ENCODE measurements at regions not wholly inside any gene's neighbourhood (a gene's known extent, or its start where the extent isn't known, plus 50 kb on each side); places are given as distances from the start of the nearest gene placed in this dataset.

DNA sequence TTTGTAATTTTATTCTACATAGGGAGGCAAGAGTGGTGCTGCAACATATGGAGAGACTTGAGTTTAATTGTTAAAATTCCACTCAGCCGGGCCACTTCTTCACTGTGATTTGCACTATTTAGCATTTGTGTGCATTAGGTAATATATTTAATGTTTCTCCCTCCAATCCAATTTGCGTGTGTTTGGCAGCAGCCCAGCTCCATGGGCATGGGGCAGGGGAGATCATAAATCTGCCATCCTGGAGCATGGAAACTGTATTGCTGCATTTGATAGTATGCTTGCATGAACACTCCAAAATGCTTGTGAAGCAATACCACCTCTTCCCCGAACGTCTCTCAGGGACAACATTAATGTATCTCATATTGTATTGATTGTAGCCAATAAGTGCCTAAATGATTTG is 339.1 kb upstream of the RBFOX1 start:
- Histone ChIP-seq H3K9ac (ENCODE audit: low read depth in 1 of 3, low read length in 3 of 3) (no peak overlapping the region), H3K4me3 (ENCODE audit: low read length in 3 of 3) (no peak overlapping the region), H3K36me3 (ENCODE audit: control insufficient read depth in 3 of 3, insufficient read depth in 3 of 3, low read length in 3 of 3) (no peaks in the 10 kb centered on the region), H3K27me3 (ENCODE audit: control insufficient read depth in 3 of 3, insufficient read depth in 3 of 3, low read length in 3 of 3) (no peaks in the 10 kb centered on the region), H3K9me3 (ENCODE audit: control insufficient read depth in 3 of 3, low read length in 3 of 3) (no peaks in the 10 kb centered on the region), H3K27ac (ENCODE audit: low read depth, low read length) (no peak overlapping the region), H3K4me1 (ENCODE audit: control insufficient read depth in 3 of 3, insufficient read depth in 3 of 3, low read length in 3 of 3) (no peaks in the 10 kb centered on the region)

DNA sequence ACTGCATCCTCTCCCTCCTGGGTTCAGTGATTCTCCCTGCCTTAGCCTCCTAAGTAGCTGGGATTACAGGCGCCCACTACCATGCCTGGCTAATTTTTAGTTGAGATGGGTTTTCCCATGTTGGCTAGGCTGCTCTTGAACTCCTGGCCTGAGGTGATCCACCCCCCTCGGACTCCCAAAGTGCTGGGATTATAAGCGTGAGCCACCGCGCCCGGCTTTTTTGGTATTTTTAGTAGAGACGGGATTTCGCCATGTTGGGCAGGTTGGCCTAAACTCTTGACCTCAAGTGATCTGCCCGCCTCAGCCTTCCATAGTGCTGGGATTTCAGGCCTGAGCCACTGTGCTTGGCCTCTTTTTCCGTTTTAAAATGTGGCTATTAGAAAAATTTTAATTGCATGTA is 343.8 kb upstream of the RBFOX1 start:
- H3K36me3 ChIP-seq (ENCODE audit: control insufficient read depth in 3 of 3, insufficient read depth in 3 of 3, low read length in 3 of 3), result no peaks in the 10 kb centered on the region
- H3K27ac ChIP-seq (ENCODE audit: low read depth, low read length), result no peak overlapping the region
- no peaks in the 10 kb centered on the region for H3K27me3 ChIP-seq (ENCODE audit: control insufficient read depth in 3 of 3, insufficient read depth in 3 of 3, low read length in 3 of 3)
- H3K4me3 ChIP-seq (ENCODE audit: low read length in 3 of 3), result no peak overlapping the region
- H3K9ac ChIP-seq (ENCODE audit: low read depth in 1 of 3, low read length in 3 of 3), result no peak overlapping the region
- no peaks in the 10 kb centered on the region for H3K9me3 ChIP-seq (ENCODE audit: control insufficient read depth in 3 of 3, low read length in 3 of 3)
- no peaks in the 10 kb centered on the region for H3K4me1 ChIP-seq (ENCODE audit: control insufficient read depth in 3 of 3, insufficient read depth in 3 of 3, low read length in 3 of 3)

DNA sequence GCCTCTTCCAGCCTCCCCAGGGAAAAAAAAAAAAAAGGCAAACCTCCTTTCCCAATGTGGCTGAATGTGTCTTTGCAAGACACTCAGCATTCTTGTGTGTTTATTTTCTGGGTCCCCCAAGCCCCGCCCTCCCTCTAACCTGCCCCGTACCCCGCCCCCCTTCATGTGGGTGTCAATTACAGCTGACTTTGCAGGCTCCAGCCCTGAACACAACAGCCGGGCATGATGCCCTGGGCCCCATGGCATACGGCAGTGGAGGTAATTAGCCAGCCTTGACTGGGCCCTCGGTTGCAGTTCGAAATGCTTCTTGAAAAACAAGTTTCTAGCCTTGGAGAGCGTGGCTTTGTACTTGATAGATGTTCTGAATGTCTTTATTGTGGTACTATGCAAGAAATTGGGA is 354.7 kb upstream of the RBFOX1 start:
- H3K27ac ChIP-seq (ENCODE audit: low read depth, low read length), result no peak overlapping the region
- no peak overlapping the region for H3K4me3 ChIP-seq (ENCODE audit: low read length in 3 of 3)
- no peaks in the 10 kb centered on the region for H3K9me3 ChIP-seq (ENCODE audit: control insufficient read depth in 3 of 3, low read length in 3 of 3)
- H3K27me3 ChIP-seq (ENCODE audit: control insufficient read depth in 3 of 3, insufficient read depth in 3 of 3, low read length in 3 of 3), result no peaks in the 10 kb centered on the region
- peaks cover 0 to 2% (median 0%) of the 10 kb centered on the region in 3 donors for H3K4me1 ChIP-seq (ENCODE audit: control insufficient read depth in 3 of 3, insufficient read depth in 3 of 3, low read length in 3 of 3)
- no peaks in the 10 kb centered on the region for H3K36me3 ChIP-seq (ENCODE audit: control insufficient read depth in 3 of 3, insufficient read depth in 3 of 3, low read length in 3 of 3)
- H3K9ac ChIP-seq (ENCODE audit: low read depth in 1 of 3, low read length in 3 of 3), result no peak overlapping the region

DNA sequence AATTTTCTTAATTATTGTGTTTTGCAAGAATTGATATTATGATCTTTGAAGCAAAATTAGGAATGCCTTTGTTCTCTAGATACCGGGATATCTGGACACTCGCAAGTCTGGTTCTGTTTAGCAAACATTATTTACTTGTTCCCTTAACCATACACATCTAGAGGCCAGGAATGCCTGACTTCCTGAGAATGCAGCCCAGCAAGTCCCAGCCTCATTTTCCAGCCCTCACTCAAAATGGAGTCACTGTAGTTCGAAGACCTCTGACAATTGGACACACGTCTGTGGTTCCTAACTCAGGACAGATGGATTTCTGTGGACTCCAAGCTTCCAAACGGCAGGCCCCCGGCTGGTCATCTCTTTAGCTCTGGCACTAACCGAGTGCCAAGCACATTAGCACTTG is 355.4 kb upstream of the RBFOX1 start:
- peaks cover 0 to 2% (median 0%) of the 10 kb centered on the region in 3 donors for H3K4me1 ChIP-seq (ENCODE audit: control insufficient read depth in 3 of 3, insufficient read depth in 3 of 3, low read length in 3 of 3)

DNA sequence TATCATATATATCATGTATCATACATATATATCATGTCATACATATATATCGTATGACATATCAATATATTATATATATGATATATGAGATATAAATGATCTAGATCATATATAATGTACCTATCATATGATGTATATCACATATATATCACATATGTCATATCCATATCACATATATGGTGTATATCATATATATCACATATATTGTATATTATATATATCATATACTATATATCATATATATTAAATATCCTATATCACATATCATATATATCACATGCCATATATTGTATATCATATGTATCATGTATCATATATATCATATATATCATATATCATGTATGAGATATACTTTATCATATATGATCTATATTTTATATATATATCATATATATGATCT is 355.9 kb upstream of the RBFOX1 start:
- Histone ChIP-seq H3K9me3 (ENCODE audit: control insufficient read depth in 3 of 3, low read length in 3 of 3) (no peaks in the 10 kb centered on the region), H3K27me3 (ENCODE audit: control insufficient read depth in 3 of 3, insufficient read depth in 3 of 3, low read length in 3 of 3) (no peaks in the 10 kb centered on the region), H3K36me3 (ENCODE audit: control insufficient read depth in 3 of 3, insufficient read depth in 3 of 3, low read length in 3 of 3) (no peaks in the 10 kb centered on the region), H3K4me3 (ENCODE audit: low read length in 3 of 3) (no peak overlapping the region), H3K4me1 (ENCODE audit: control insufficient read depth in 3 of 3, insufficient read depth in 3 of 3, low read length in 3 of 3) (peaks cover 0 to 2% (median 0%) of the 10 kb centered on the region in 3 donors), H3K27ac (ENCODE audit: low read depth, low read length) (no peak overlapping the region), H3K9ac (ENCODE audit: low read depth in 1 of 3, low read length in 3 of 3) (no peak overlapping the region)

More for the DNA sequence above, 355.4 kb upstream of the RBFOX1 start:
- H3K9me3 ChIP-seq (ENCODE audit: control insufficient read depth in 3 of 3, low read length in 3 of 3), result no peaks in the 10 kb centered on the region
- no peaks in the 10 kb centered on the region for H3K27me3 ChIP-seq (ENCODE audit: control insufficient read depth in 3 of 3, insufficient read depth in 3 of 3, low read length in 3 of 3)
- H3K27ac ChIP-seq (ENCODE audit: low read depth, low read length), result no peak overlapping the region
- H3K4me3 ChIP-seq (ENCODE audit: low read length in 3 of 3), result peak overlapping the region in 1 of 3 donors; percentile 6
- H3K9ac ChIP-seq (ENCODE audit: low read depth in 1 of 3, low read length in 3 of 3), result no peak overlapping the region
- H3K36me3 ChIP-seq (ENCODE audit: control insufficient read depth in 3 of 3, insufficient read depth in 3 of 3, low read length in 3 of 3), result no peaks in the 10 kb centered on the region

DNA sequence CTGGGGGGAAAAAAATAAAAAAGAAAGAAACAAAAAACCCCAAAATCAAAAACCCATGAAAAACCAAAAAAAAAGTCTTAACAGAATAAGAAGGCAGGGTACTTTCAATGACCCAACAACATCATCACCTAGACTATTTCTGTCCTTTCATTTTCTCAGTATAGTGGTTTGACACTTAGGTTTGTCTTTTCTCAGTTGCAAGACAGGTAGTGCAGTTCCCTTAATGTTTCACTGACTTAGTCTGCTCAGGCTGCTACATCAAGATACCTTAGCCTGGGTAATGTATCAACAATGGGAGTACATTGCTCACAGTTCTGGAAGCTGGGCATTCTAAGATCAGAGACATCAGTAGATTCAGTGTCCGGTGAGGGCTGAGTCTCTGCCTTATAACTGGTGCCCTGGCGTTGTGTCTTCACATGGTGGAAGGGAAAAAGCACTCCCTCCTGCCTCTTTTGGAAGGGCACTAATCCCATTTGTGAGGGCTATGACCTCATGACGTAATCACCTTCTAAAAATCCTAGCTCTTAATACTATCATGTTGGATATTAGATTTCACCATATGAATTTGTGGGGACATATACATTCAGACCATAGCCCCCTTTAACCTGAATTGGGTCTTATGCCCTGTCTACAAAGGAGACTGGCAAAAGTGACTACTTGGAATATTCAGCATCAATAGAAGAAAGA is 362.3 kb upstream of the RBFOX1 start:
- Histone ChIP-seq H3K27ac (ENCODE audit: low read depth, low read length) (no peak overlapping the region), H3K9ac (ENCODE audit: low read depth in 1 of 3, low read length in 3 of 3) (no peak overlapping the region), H3K27me3 (ENCODE audit: control insufficient read depth in 3 of 3, insufficient read depth in 3 of 3, low read length in 3 of 3) (no peaks in the 10 kb centered on the region), H3K4me3 (ENCODE audit: low read length in 3 of 3) (no peak overlapping the region), H3K36me3 (ENCODE audit: control insufficient read depth in 3 of 3, insufficient read depth in 3 of 3, low read length in 3 of 3) (no peaks in the 10 kb centered on the region), H3K9me3 (ENCODE audit: control insufficient read depth in 3 of 3, low read length in 3 of 3) (no peaks in the 10 kb centered on the region), H3K4me1 (ENCODE audit: control insufficient read depth in 3 of 3, insufficient read depth in 3 of 3, low read length in 3 of 3) (no peaks in the 10 kb centered on the region)

DNA sequence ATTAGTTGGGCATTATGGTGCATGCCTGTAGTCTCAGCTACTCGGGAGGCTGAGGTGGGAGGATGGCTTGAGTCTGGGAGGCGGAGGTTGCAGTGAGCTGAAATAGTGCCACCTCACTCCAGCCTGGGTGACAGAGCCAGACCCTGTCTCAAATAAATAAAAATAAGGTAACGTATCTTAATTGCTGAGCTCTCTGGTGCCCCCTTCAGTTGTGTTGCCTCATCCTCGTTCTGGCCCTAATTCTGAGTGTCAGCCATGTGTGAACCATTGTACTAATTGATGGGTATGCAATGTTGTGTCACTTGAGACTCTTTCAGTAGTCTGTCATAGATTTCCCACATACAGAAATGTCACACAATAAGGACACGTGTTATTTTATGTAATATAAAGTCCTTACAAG is 363.1 kb upstream of the RBFOX1 start:
- no peaks in the 10 kb centered on the region for H3K27me3 ChIP-seq (ENCODE audit: control insufficient read depth in 3 of 3, insufficient read depth in 3 of 3, low read length in 3 of 3)
- H3K4me3 ChIP-seq (ENCODE audit: low read length in 3 of 3), result no peak overlapping the region
- H3K9me3 ChIP-seq (ENCODE audit: control insufficient read depth in 3 of 3, low read length in 3 of 3), result no peaks in the 10 kb centered on the region
- H3K36me3 ChIP-seq (ENCODE audit: control insufficient read depth in 3 of 3, insufficient read depth in 3 of 3, low read length in 3 of 3), result no peaks in the 10 kb centered on the region
- H3K9ac ChIP-seq (ENCODE audit: low read depth in 1 of 3, low read length in 3 of 3), result no peak overlapping the region
- no peak overlapping the region for H3K27ac ChIP-seq (ENCODE audit: low read depth, low read length)
- no peaks in the 10 kb centered on the region for H3K4me1 ChIP-seq (ENCODE audit: control insufficient read depth in 3 of 3, insufficient read depth in 3 of 3, low read length in 3 of 3)

DNA sequence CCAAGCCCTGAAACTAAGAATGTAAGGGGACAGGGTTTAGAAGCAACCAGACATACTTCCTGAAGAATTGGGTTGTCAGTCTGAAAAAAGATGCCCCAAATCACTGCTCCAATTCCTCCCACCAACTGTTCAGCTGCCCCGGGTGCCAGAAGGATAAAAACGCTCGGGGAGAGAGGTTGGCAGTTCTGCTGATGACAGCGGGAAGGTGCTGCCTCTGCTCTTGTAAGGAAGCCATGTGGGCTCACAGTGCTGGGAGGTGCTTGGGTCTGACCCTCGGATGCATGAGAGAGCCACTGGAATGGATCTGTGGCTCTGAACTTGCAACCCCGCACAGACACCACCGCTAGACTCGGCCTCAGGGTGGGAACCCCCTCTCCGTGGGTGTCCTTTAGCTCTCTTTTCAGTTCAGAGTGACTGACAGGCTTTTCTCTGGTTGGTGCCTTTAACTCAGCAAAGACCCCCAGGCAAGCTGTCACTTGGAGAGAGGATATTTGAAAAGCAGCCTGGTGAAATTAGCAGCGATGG is 364.8 kb upstream of the RBFOX1 start:
- Histone ChIP-seq H3K4me3 (ENCODE audit: low read length in 3 of 3) (no peak overlapping the region), H3K9ac (ENCODE audit: low read depth in 1 of 3, low read length in 3 of 3) (no peak overlapping the region), H3K27ac (ENCODE audit: low read depth, low read length) (no peak overlapping the region), H3K4me1 (ENCODE audit: control insufficient read depth in 3 of 3, insufficient read depth in 3 of 3, low read length in 3 of 3) (no peaks in the 10 kb centered on the region), H3K9me3 (ENCODE audit: control insufficient read depth in 3 of 3, low read length in 3 of 3) (no peaks in the 10 kb centered on the region), H3K36me3 (ENCODE audit: control insufficient read depth in 3 of 3, insufficient read depth in 3 of 3, low read length in 3 of 3) (no peaks in the 10 kb centered on the region), H3K27me3 (ENCODE audit: control insufficient read depth in 3 of 3, insufficient read depth in 3 of 3, low read length in 3 of 3) (no peaks in the 10 kb centered on the region)

DNA sequence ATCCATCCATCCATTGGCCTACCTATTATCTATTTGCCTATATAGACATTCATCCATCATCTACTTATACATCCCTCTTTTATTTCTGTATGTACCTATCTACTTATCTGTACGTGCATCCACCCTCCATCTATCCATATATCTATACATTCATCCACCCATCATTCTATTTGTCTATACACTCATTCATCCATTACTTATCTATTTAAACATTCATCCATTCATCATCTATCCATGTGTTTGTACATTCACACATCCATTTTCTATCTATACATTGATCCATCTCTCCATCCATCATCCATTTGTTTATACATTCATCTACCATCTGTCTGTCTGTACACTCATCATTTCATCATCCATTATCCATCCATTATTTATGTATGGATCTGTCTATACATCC is 365.7 kb upstream of the RBFOX1 start:
- Histone ChIP-seq H3K27ac (ENCODE audit: low read depth, low read length) (no peak overlapping the region), H3K27me3 (ENCODE audit: control insufficient read depth in 3 of 3, insufficient read depth in 3 of 3, low read length in 3 of 3) (no peaks in the 10 kb centered on the region), H3K9ac (ENCODE audit: low read depth in 1 of 3, low read length in 3 of 3) (no peak overlapping the region), H3K9me3 (ENCODE audit: control insufficient read depth in 3 of 3, low read length in 3 of 3) (no peaks in the 10 kb centered on the region), H3K4me1 (ENCODE audit: control insufficient read depth in 3 of 3, insufficient read depth in 3 of 3, low read length in 3 of 3) (no peaks in the 10 kb centered on the region), H3K36me3 (ENCODE audit: control insufficient read depth in 3 of 3, insufficient read depth in 3 of 3, low read length in 3 of 3) (no peaks in the 10 kb centered on the region), H3K4me3 (ENCODE audit: low read length in 3 of 3) (no peak overlapping the region)

DNA sequence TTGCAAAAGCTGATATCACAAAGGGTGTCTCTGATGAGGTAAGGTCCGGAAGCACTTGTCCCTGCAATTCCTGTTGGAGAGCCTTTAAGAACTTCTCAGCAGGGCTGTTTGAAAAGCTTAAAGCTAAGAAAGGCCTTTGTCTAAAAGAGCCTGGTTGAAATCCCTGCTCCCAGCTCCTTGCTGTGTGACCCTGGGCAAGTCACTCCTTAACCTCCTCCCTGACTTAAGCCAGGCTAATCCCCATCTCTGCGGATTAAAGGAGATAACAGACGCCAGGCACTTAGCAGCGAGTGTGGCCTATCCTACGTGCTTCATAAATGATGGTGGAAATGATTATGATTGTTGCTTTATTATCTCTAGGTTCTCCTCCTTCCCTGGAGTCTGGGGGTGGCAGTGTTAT is 368.0 kb upstream of the RBFOX1 start:
- H3K27me3 ChIP-seq (ENCODE audit: control insufficient read depth in 3 of 3, insufficient read depth in 3 of 3, low read length in 3 of 3), result no peaks in the 10 kb centered on the region
- no peaks in the 10 kb centered on the region for H3K4me1 ChIP-seq (ENCODE audit: control insufficient read depth in 3 of 3, insufficient read depth in 3 of 3, low read length in 3 of 3)
- no peak overlapping the region for H3K27ac ChIP-seq (ENCODE audit: low read depth, low read length)
- no peak overlapping the region for H3K9ac ChIP-seq (ENCODE audit: low read depth in 1 of 3, low read length in 3 of 3)
- H3K36me3 ChIP-seq (ENCODE audit: control insufficient read depth in 3 of 3, insufficient read depth in 3 of 3, low read length in 3 of 3), result no peaks in the 10 kb centered on the region
- H3K9me3 ChIP-seq (ENCODE audit: control insufficient read depth in 3 of 3, low read length in 3 of 3), result no peaks in the 10 kb centered on the region
- no peak overlapping the region for H3K4me3 ChIP-seq (ENCODE audit: low read length in 3 of 3)
